Gastrocnemius medialis (tissue), 4 donors: ENCODE measurements at regions not wholly inside any gene's neighbourhood (a gene's known extent, or its start where the extent isn't known, plus 50 kb on each side); places are given as distances from the start of the nearest gene placed in this dataset.

Experiments
- POLR2A ChIP-seq, 2 donors: fragments of 450-650 bp; IDR thresholded peaks; one replicate each; pipeline ENCODE4 v1.6.1; 2017; ENCODE audit warnings: antibody characterized with exemption in 2 of 2, mild to moderate bottlenecking in 2 of 2, moderate library complexity in 2 of 2
- TF ChIP-seq, protein P1 (sequence below), 5 experiments: fragments of 450-650 bp in 3 of 5; fragments of 200-600 bp in 2 of 5; sonication (generic) in 2 of 5; IDR thresholded peaks in 4 of 5; conservative IDR thresholded peaks in 1 of 5; 1 replicate in 4 of 5; 2 replicates in 1 of 5; pipeline ENCODE4 v1.5.1; 2016 to 2019; ENCODE audit warnings: antibody characterized with exemption in 5 of 5, mild to moderate bottlenecking in 3 of 5, moderate library complexity in 3 of 5

- TF ChIP-seq, protein P1, sequence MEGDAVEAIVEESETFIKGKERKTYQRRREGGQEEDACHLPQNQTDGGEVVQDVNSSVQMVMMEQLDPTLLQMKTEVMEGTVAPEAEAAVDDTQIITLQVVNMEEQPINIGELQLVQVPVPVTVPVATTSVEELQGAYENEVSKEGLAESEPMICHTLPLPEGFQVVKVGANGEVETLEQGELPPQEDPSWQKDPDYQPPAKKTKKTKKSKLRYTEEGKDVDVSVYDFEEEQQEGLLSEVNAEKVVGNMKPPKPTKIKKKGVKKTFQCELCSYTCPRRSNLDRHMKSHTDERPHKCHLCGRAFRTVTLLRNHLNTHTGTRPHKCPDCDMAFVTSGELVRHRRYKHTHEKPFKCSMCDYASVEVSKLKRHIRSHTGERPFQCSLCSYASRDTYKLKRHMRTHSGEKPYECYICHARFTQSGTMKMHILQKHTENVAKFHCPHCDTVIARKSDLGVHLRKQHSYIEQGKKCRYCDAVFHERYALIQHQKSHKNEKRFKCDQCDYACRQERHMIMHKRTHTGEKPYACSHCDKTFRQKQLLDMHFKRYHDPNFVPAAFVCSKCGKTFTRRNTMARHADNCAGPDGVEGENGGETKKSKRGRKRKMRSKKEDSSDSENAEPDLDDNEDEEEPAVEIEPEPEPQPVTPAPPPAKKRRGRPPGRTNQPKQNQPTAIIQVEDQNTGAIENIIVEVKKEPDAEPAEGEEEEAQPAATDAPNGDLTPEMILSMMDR (IDR thresholded peaks at IDR 0.05 in 4 of 5, conservative IDR thresholded peaks at IDR 0.05 in 1 of 5): no peak
- no peak for TF ChIP-seq POLR2A (IDR thresholded peaks at IDR 0.05)
Measured at GRCh38 chr6:68240726-68241125, 394.4 kb upstream of the ADGRB3 start.
